Left ventricle myocardium superior (tissue), 1 donor: ENCODE measurements at regions not wholly inside any gene's neighbourhood (a gene's known extent, or its start where the extent isn't known, plus 50 kb on each side); places are given as distances from the start of the nearest gene placed in this dataset.
A peak's percentile ranks its signal among the peaks of the same experiment; 100 is the strongest.

Experiments
- ATAC-seq: fragments of 200-7000 bp; cut with Tn5 transposase; one replicate; pipeline ENCODE4 v1.9.1; 2020; ENCODE audit warnings: mild to moderate bottlenecking, moderate library complexity
- DNase-seq: peaks from one replicate; pipeline ENCODE4 v3.0.0-alpha.2; 2020
- intact Hi-C: fragments of 100-400 bp; cut with micrococcal nuclease; formaldehyde crosslinking; loops from one replicate; pipeline ENCODE4 v1.11.0; 2022
- donor health status: DM: no; HTN: yes; CAD: no; lungs with severe emphysema.

DNA sequence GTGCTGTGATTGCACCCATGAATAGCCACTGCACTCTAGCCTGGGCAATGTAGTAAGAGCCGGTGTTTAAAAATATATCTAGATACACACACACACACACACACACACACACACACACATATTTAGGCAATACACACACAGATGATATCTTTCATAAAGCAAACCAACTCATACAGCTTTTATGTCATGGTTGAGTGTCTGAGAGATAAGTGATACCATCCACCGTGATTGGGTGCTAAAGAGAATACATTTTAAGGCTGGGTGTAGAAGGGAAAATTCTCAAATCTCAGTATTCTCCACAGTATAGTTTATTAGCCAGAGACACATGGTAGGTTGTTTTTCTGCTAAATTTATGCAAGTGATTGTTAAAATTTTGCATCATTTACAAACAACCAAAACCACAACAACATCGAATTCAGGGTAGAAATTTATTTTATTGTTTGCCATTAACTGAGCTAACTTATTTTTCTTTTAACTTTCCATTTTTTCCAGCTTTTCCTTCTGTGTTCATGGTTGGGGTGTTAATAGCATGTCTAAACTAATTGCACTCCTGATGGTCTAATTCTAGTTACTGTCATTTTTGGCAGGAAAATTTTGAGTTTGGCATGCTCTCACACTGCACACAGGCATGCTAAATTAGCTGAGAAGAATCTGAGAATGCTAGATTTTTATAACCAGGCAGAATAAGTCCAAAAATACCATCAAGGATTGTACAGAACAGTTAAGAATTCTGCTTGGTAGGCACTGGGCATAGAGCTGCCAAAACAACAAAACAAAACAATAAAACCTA is 57.9 kb upstream of the SYPL1 start:
- ATAC-seq (no peak), DNase-seq (no peak)
- intact Hi-C loops, result loop anchor here (10.0 kb wide), 1 partner anchor 565 kb away; no protein-coding TSS in a partner anchor

GRCh38 chr7:106167439-106168136 is 55.5 kb upstream of the SYPL1 start:
- DNase-seq (no peak), ATAC-seq (peak; percentile 35)
- intact Hi-C loops, result no loop called here

GRCh38 chr7:106166651-106167342 is 54.7 kb upstream of the SYPL1 start:
- intact Hi-C loops, result no loop called here
- DNase-seq (no peak), ATAC-seq (peak; percentile 78)

DNA sequence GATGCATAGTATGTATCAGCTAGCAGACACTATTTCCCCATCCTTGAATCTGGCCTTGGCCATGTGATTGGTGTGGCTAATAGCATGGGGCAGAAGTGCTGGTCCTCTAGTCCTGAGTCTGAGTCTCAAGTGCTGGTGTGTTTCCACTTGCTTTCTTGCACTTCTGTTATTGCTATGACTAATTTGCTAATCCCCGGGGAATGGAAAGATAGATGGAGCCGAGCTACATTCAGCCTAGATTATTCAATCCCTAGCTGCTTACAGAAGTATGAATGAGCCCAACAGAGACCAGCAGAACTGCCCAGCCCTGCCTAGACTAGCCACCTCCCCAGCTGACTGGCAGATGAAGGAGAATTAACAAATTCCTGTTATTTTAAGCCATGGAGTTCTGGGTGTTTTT is 53.2 kb upstream of the SYPL1 start:
- DNase-seq (no peak), ATAC-seq (peak; percentile 49)
- intact Hi-C loops, result no loop called here

DNA sequence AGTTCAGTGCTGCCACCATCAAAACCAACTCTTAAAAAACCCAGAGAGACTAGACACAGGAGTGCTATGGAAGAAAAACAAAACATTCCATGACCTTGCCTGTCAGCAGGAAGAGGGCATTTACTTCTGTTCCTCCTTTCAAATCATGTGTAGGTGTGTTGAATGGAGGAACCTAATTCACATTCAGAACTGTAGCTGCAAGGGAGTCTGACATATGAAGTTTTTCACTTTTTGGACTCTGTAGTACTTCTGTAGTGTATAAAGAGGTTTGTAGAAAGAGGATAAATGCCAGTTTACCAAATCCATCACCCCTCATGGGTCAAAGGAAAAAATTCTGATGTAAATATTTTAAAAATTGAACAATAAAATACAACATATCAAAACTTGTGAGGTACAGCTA is 51.1 kb upstream of the SYPL1 start:
- ATAC-seq (no peak), DNase-seq (no peak)
- intact Hi-C loops, result no loop called here
